IMR-90 (cell line): ENCODE measurements at regions not wholly inside any gene's neighbourhood (a gene's known extent, or its start where the extent isn't known, plus 50 kb on each side); places are given as distances from the start of the nearest gene placed in this dataset.

Experiments used
- ATAC-seq: fragments of 200-7000 bp; cut with Tn5 transposase; 2 replicates; pipeline ENCODE4 v1.9.1; 2020; ENCODE audit warnings: low read depth, mild to moderate bottlenecking, moderate library complexity
- BruUV-seq: library from RNA; stranded (reverse); fragments of 400-500 nt; replicated peaks from 2 replicates; lab custom pipeline; 2021; lab: Mats Ljungman, UMichigan
- CTCF ChIA-PET: fragments of 300-600 bp; formaldehyde crosslinking; extraction: SDS; loops from one replicate; lab custom pipeline; 2021; ENCODE audit warnings: antibody characterized with exemption; lab: Yijun Ruan, JAX
- POLR2A ChIA-PET: fragments of 300-600 bp; sonication (Branson Sonifier 250); formaldehyde crosslinking; loops from one replicate; lab custom pipeline; 2022; ENCODE audit warnings: antibody characterized with exemption; ENCODE audit not compliant: unreplicated experiment; lab: Charles Lee
- DNase-seq: peaks from one replicate; pipeline ENCODE4 v3.0.0; 2013
- H2AFZ ChIP-seq: replicated peaks from 2 replicates; pipeline ENCODE3; 2013; ENCODE audit warnings: low read length, mild to moderate bottlenecking; ENCODE audit not compliant: poor library complexity
- H2AK5ac ChIP-seq: 2 replicates; pipeline ENCODE4 v1.6.1; 2013; ENCODE audit warnings: low read depth, low read length, inconsistent platforms
- H2AK9ac ChIP-seq: replicated peaks from 2 replicates; pipeline ENCODE3; 2013; ENCODE audit warnings: mild to moderate bottlenecking, low read depth, low read length, moderate library complexity; ENCODE audit not compliant: poor library complexity
- H2BK120ac ChIP-seq: 2 replicates; pipeline ENCODE4 v1.6.1; 2013; ENCODE audit warnings: low read depth, low read length, inconsistent platforms
- H2BK15ac ChIP-seq: 3 replicates; pipeline ENCODE4 v1.6.1; 2013; ENCODE audit warnings: low read depth, low read length, inconsistent platforms
- H2BK20ac ChIP-seq: 2 replicates; pipeline ENCODE4 v1.6.1; 2013; ENCODE audit warnings: low read depth, mild to moderate bottlenecking, inconsistent platforms, low read length, moderate library complexity
- H2BK5ac ChIP-seq: 2 replicates; pipeline ENCODE4 v1.6.1; 2013; ENCODE audit warnings: mild to moderate bottlenecking, low read depth, low read length, inconsistent platforms; ENCODE audit not compliant: poor library complexity, severe bottlenecking
- H3K14ac ChIP-seq: replicated peaks from 2 replicates; pipeline ENCODE4 v1.6.1; 2013; ENCODE audit warnings: low read depth, low read length, inconsistent platforms
- H3K18ac ChIP-seq: 2 replicates; pipeline ENCODE4 v1.6.1; 2013; ENCODE audit warnings: low read depth, low read length, control low read depth
- H3K23ac ChIP-seq: 2 replicates; pipeline ENCODE4 v1.6.1; 2013; ENCODE audit warnings: low read depth, low read length, inconsistent platforms
- H3K27ac ChIP-seq: 2 replicates; pipeline ENCODE4 v1.5.1; 2013; ENCODE audit warnings: mild to moderate bottlenecking, control low read depth, low read length; ENCODE audit not compliant: insufficient read depth
- H3K27me3 ChIP-seq: 2 replicates; pipeline ENCODE4 v1.6.1; 2013; ENCODE audit warnings: low read length; ENCODE audit not compliant: control insufficient read depth, insufficient read depth
- H3K36me3 ChIP-seq: 2 replicates; pipeline ENCODE4 v1.6.1; 2013; ENCODE audit warnings: low read length, mixed read lengths; ENCODE audit not compliant: control insufficient read depth, insufficient read depth
- H3K4ac ChIP-seq: 2 replicates; pipeline ENCODE4 v1.6.1; 2013; ENCODE audit warnings: low read depth, low read length, inconsistent platforms
- H3K4me1 ChIP-seq: 2 replicates; pipeline ENCODE4 v1.6.1; 2013; ENCODE audit warnings: low read length, mixed read lengths; ENCODE audit not compliant: control insufficient read depth, insufficient read depth
- H3K4me2 ChIP-seq: 2 replicates; pipeline ENCODE4 v1.6.1; 2013; ENCODE audit warnings: low read depth, mild to moderate bottlenecking, control low read depth, low read length, moderate library complexity
- H3K4me3 ChIP-seq: 2 replicates; pipeline ENCODE4 v1.5.1; 2013; ENCODE audit warnings: low read depth, mild to moderate bottlenecking, control low read depth, low read length, moderate library complexity; ENCODE audit not compliant: insufficient read depth
- H3K56ac ChIP-seq: 2 replicates; pipeline ENCODE4 v1.6.1; 2013; ENCODE audit warnings: low read length, inconsistent platforms; ENCODE audit not compliant: insufficient read depth; ENCODE audit errors: extremely low read depth
- H3K79me1 ChIP-seq, 2 experiments: 2 replicates each; pipeline ENCODE4 v1.6.1; 2013; ENCODE audit warnings: low read length in 2 of 2, inconsistent platforms in 1 of 2, low read depth in 1 of 2
- H3K9ac ChIP-seq: 2 replicates; pipeline ENCODE4 v1.6.1; 2013; ENCODE audit warnings: low read depth, low read length, control low read depth
- H3K9me1 ChIP-seq: 2 replicates; pipeline ENCODE4 v1.6.1; 2013; ENCODE audit warnings: low read length, inconsistent platforms; ENCODE audit not compliant: insufficient read depth
- H3K9me3 ChIP-seq: 2 replicates; pipeline ENCODE4 v1.6.1; 2013; ENCODE audit warnings: low read length; ENCODE audit not compliant: control insufficient read depth, insufficient read depth
- H4K20me1 ChIP-seq: 2 replicates; pipeline ENCODE4 v1.6.1; 2013; ENCODE audit warnings: low read length, inconsistent platforms; ENCODE audit not compliant: insufficient read depth
- H4K5ac ChIP-seq: 2 replicates; pipeline ENCODE4 v1.6.1; 2013; ENCODE audit warnings: mild to moderate bottlenecking, low read depth, low read length, control low read depth
- H4K8ac ChIP-seq, 2 experiments: 2 replicates each; pipeline ENCODE4 v1.6.1; 2013; ENCODE audit warnings: low read depth in 2 of 2, low read length in 2 of 2, control low read depth in 1 of 2, inconsistent platforms in 1 of 2
- H4K91ac ChIP-seq: 2 replicates; pipeline ENCODE4 v1.6.1; 2013; ENCODE audit warnings: low read depth, low read length, inconsistent platforms; ENCODE audit not compliant: insufficient read depth
- BHLHE40 ChIP-seq: fragments of 150-350 bp; IDR thresholded peaks from 2 replicates; pipeline ENCODE4 v1.6.1; 2016; ENCODE audit warnings: mild to moderate bottlenecking, low read depth, low read length
- CEBPB ChIP-seq: IDR thresholded peaks from 2 replicates; pipeline ENCODE4 v1.6.1; 2012; ENCODE audit warnings: low read depth, low read length, improper control_type of control experiment
- CHD1 ChIP-seq: IDR thresholded peaks from 2 replicates; pipeline ENCODE4 v1.6.1; 2012; ENCODE audit warnings: low read depth, low read length, improper control_type of control experiment
- CTCF ChIP-seq: conservative IDR thresholded peaks from 2 replicates; pipeline ENCODE4 v1.5.1; 2012; ENCODE audit warnings: mild to moderate bottlenecking, low read depth, low read length, improper control_type of control experiment
- ELK1 ChIP-seq: fragments of 150-350 bp; IDR thresholded peaks from 2 replicates; pipeline ENCODE4 v1.6.1; 2016; ENCODE audit warnings: low read depth, mild to moderate bottlenecking, low read length, moderate library complexity, borderline replicate concordance
- FOS ChIP-seq: fragments of 150-350 bp; IDR thresholded peaks from 2 replicates; pipeline ENCODE4 v1.6.1; 2016; ENCODE audit warnings: low read depth, low read length
- MAFK ChIP-seq: IDR thresholded peaks from 2 replicates; pipeline ENCODE4 v1.6.1; 2012; ENCODE audit warnings: low read depth, low read length, improper control_type of control experiment
- MAZ ChIP-seq: IDR thresholded peaks from 2 replicates; pipeline ENCODE4 v1.6.1; 2012; ENCODE audit warnings: low read depth, mild to moderate bottlenecking, low read length, improper control_type of control experiment, moderate library complexity, borderline replicate concordance
- MXI1 ChIP-seq: IDR thresholded peaks from 2 replicates; pipeline ENCODE4 v1.6.1; 2012; ENCODE audit warnings: low read depth, mild to moderate bottlenecking, low read length, moderate library complexity, borderline replicate concordance
- NFE2L2 ChIP-seq: fragments of 150-350 bp; IDR thresholded peaks from 2 replicates; pipeline ENCODE4 v1.6.1; 2016; ENCODE audit warnings: low read depth, mild to moderate bottlenecking, low read length
- POLR2A ChIP-seq: IDR thresholded peaks from 2 replicates; pipeline ENCODE4 v1.6.1; 2012; ENCODE audit warnings: mild to moderate bottlenecking, low read depth, low read length
- RAD21 ChIP-seq: IDR thresholded peaks from 2 replicates; pipeline ENCODE4 v1.6.1; 2012; ENCODE audit warnings: low read length, improper control_type of control experiment
- RCOR1 ChIP-seq: IDR thresholded peaks from 2 replicates; pipeline ENCODE4 v1.6.1; 2012; ENCODE audit warnings: mild to moderate bottlenecking, low read length, improper control_type of control experiment; ENCODE audit not compliant: insufficient replicate concordance
- RFX5 ChIP-seq: IDR thresholded peaks from 2 replicates; pipeline ENCODE4 v1.8.0; 2012; ENCODE audit warnings: low read depth, mild to moderate bottlenecking, low read length, moderate library complexity
- SMC3 ChIP-seq: fragments of 150-350 bp; IDR thresholded peaks from 2 replicates; pipeline ENCODE4 v1.6.1; 2016; ENCODE audit warnings: low read depth, mild to moderate bottlenecking, antibody characterized with exemption, low read length, moderate library complexity
- USF2 ChIP-seq: fragments of 150-350 bp; IDR thresholded peaks from 2 replicates; pipeline ENCODE4 v1.6.1; 2017; ENCODE audit warnings: mild to moderate bottlenecking, antibody characterized with exemption, low read length, low read depth
- WGBS, 2 experiments: methylation state at CpG; one replicate each; pipeline versions ENCODE4 v1.1.5 to v1.1.7; 2013; ENCODE audit warnings: missing lambda C conversion rate in 2 of 2; ENCODE audit not compliant: insufficient read length in 1 of 2; ENCODE audit errors: extremely low coverage in 2 of 2; 5-methylcytosine and 5-hydroxymethylcytosine counted together
- dilution Hi-C: fragments of 300-500 bp; cut with HindIII; formaldehyde crosslinking; loops from one replicate; pipeline ENCODE4 v1.14.3; 2018; ENCODE audit warnings: low sequenced_read_pairs; ENCODE audit not compliant: unreplicated experiment
- in situ Hi-C: fragments of 300-500 bp; cut with MboI; formaldehyde crosslinking; loops from 3 replicates; pipeline ENCODE4 v1.14.3; 2019; ENCODE audit warnings: low sequenced_read_pairs, inconsistent platforms, mixed read lengths
- intact Hi-C: fragments of 100-400 bp; cut with micrococcal nuclease; formaldehyde crosslinking; loops from 2 replicates; pipeline ENCODE4 v1.10.0; 2022

GRCh38 chr5:152990217-152990616, 500.3 kb upstream of the GRIA1 start:
- Histone ChIP-seq H4K5ac (no peak overlapping the region), H2AK9ac (no peak overlapping the region), H3K4me3 (no peak overlapping the region), H3K79me1 (no peaks in the 10 kb centered on the region), H2BK15ac (no peak overlapping the region), H2BK5ac (no peak overlapping the region), H3K18ac (no peak overlapping the region), H3K4me2 (no peak overlapping the region), H3K4me1 (no peaks in the 10 kb centered on the region), H3K9me3 (peaks cover 6% of the 10 kb centered on the region), H3K27me3 (no peaks in the 10 kb centered on the region), H3K9ac (no peak overlapping the region), H4K91ac (no peak overlapping the region), H3K56ac (no peak overlapping the region), H4K8ac (no peak overlapping the region), H3K27ac (no peak overlapping the region), H2AK5ac (no peak overlapping the region), H3K14ac (no peak overlapping the region), H2BK120ac (no peak overlapping the region), H3K36me3 (no peaks in the 10 kb centered on the region), H2BK20ac (no peak overlapping the region), H3K4ac (no peak overlapping the region), H3K23ac (no peak overlapping the region), H4K20me1 (no peaks in the 10 kb centered on the region), H3K9me1 (no peaks in the 10 kb centered on the region), H2AFZ (no peak overlapping the region)
- ChIA-PET POLR2A (no interaction called here), CTCF (no interaction called here)
- in situ Hi-C loops (no loop called here), dilution Hi-C loops (no loop called here), intact Hi-C loops (no loop called here)
- no peak for ATAC-seq
- TF ChIP-seq CTCF (no peak), NFE2L2 (no peak), POLR2A (no peak), RAD21 (no peak), CHD1 (no peak), MAFK (no peak), RCOR1 (no peak), CEBPB (no peak), USF2 (no peak), BHLHE40 (no peak), MXI1 (no peak), MAZ (no peak), RFX5 (no peak), FOS (no peak), SMC3 (no peak), ELK1 (no peak)
- DNase-seq, result no peak
- no TSS peak for BruUV-seq
- no CpG with 5 or more reads among the region's 2 CpGs for WGBS, 2 experiments
